Fibroblast of skin of back (primary cell): ENCODE measurements at regions not wholly inside any gene's neighbourhood (a gene's known extent, or its start where the extent isn't known, plus 50 kb on each side); places are given as distances from the start of the nearest gene placed in this dataset.
A peak's percentile ranks its signal among the peaks of the same experiment; 100 is the strongest.

Experiments used
- DNase-seq: peaks from one replicate; pipeline ENCODE4 v3.0.0-alpha.2; 2013

DNA sequence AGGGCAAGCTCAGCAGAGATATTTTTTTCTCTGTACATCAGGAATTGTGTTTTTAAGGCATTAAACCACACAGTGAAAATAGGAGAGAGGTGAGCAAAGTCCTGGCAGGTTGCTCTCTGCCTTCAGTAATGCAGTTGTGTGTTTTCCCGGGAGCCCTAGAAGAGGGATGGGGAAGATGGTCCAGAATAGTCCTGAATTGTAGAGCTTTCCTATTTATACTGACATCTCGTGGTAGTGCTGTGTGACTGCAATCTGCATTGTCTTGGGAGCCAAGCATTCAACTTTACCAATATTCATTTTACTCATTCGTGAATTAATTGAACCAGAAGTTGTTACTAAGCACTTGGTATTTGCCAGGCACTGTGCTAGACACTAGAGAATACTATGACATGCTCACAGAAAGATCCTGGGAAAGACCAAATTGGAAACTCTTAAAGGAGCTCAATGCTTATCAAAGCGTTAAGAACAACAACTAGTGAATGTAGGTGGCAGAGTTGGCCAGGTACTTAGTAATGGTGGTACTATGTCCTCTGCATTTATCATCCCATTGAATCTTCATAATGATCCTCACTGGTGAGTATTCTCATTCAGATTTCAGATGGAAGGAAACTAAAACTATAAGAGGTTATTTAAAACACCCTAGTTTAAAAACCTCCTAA lies 214.6 kb downstream of the TRIB2 start:
- peak; percentile 70 for DNase-seq

DNA sequence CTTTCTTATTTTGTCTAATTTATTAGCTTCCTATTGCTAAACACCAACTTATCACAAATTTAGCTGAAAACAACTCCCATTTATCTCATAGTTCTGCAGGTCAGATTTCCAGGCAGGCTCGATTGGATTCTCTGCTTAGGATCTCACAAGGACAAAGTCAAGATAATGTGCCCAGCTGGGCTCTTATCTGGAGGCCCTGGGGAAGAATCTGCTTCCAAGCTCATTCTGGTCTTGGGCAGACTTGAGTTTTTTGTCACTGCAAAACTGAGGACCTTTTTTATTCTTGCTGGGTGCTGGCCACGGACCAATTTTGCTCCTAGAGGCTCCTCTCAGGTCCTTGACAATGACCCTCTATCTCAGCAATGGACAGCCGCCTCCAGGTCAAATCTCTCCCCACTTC lies 215.5 kb downstream of the TRIB2 start:
- no peak for DNase-seq

DNA sequence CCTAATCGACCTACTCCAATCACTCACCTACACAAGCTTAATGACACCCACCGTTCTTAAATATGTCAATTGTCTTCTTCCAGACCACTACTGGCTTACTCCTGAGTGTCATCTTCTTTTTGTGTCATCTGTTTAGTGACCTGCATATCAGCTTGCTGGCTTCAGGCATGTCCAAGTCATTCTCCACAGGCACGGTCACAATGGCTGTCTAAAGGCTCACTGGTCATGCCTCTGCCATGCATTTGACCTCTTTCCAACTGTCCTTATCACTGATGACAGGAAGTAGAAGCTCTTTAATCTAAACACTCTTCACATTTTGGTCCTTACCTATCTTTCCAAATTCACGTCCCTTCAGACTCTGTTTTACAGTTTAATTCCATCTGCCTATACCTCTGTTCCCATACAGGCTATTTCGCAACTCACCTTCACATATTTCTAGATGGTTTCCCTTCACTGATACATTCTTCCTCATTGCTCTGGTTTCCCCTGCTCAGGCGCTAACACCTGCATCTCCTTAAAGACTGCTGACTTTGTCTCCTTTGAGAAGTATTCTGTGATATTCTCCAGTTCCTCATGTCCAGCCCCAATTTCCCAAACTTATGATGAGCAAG lies 217.5 kb downstream of the TRIB2 start:
- no peak for DNase-seq

DNA sequence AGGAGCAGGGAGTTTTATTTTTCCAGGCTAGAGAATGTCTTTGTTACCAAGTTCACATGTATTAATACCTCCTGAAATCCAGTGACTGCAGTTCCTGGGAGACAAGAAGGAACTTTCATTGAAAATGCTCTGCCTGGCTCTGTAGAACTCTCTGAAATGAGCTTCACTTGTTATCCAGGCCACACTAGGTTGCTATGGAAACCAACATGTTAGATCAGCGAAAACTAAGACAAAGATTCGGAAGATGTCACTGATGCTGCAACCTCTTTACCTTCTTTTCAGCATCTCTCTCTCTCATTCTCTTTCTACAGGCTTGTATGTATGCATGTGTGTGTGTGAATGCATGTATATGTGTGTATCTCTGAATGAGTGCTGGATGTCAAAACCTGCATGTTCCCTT lies 218.5 kb downstream of the TRIB2 start:
- no peak for DNase-seq

DNA sequence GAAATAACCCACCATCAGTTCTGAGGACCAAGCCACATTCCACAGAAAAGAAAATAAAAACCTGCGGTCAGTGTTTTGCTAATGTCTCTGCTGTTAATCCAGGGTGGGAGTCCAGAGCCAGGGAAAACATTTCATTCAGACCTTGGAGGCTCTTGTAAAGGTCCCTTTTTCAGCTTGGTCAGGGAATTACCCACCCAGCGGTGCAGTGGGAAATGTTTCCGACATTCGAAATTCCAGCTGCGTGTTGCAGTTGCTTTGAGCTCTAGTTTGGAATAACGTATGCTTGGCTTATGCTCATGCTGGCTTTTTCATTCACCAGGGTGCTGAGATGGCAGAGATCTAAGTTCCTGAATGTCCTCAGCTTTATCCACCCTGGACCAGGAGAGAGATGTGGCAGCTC lies 219.1 kb downstream of the TRIB2 start:
- peak; percentile 25 for DNase-seq

DNA sequence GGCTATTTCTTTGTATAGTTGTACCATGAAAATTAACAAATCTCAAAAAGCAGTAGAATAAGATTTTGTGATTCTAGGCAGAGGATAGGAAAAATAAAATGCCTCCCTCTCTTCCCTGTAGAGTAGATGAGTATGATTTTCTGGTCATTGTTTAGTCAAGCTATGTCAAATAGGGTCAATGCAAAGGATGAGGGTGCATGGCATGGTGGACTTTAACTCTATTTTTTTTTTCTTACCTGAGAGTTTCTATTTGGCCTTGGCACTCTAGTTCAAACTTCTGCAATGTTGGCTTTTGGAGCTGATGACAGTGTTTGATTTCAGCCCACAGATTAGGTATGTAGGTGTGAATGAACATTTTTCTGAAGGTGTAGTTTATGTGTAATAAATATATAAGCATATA lies 224.5 kb downstream of the TRIB2 start:
- no peak for DNase-seq

DNA sequence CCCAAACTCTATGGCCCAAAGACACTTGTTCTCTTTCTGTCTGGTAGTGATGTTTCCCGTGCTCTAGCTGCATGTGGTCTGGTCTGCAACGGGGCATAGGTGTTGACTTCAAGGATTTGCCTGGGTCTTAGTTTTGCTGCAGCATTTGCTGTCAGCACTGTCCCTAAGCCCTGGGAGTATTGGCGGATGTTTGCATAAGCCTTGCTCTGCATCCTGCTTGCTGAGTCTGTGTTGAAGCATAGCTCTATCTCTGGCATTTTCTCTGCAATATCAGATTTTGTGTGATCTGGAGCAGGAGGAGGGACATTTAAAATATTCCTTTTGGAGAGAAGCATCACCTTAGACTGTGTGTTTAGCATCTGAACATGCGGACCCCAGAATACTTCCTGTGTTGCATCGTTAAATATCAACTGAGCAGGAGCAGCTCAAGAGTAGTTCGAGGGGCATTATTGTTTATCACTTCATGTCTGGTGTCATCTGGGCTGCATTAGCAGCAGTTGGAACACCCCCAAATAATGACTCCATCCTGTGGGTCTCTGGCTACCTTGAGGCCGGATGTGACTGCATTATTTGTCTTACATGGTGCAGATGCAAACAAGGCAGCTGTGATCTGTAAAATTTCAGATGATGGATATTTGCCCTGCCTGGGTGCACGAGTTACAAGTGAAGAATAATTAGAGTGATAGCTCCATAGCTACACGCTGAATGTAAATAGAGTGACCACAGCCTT lies 231.7 kb downstream of the TRIB2 start:
- peak; percentile 62 for DNase-seq

DNA sequence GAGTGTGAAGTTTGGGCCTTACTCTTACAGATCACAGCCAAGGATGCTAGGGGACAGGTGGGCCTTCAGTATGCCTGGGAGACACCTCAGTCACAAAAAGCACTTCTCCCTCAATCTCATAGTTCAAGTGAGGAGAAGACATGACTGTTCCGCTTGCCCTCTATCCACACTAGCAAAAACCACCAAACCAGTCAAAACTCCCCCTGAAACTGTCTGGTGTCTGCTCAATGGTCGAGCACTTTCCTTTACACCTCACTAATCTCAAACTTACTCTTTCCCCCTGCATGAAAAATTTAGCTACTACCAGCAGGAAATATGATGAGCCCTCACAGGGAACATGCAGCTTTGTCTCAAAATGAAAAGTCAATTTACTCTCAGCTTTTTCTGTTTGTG lies 232.2 kb downstream of the TRIB2 start:
- DNase-seq = no peak

DNA sequence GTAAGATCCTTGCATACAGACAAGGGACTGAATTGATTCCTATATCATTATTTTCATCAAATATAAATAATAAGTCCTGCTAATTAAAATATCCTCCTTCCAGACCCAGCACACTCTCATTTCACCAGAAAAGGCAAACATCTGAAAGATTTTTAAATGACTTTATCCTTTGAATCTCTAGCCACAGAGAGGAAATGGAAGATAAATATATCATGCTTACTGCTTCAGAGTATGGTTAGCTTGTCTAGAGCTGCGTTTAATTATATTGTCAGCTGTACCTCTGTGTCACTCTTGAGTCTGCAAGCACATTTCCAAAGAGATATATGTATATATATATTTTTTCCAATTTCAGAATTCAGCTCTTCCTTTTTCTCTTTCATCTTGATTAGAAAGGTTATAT lies 232.7 kb downstream of the TRIB2 start:
- no peak for DNase-seq

DNA sequence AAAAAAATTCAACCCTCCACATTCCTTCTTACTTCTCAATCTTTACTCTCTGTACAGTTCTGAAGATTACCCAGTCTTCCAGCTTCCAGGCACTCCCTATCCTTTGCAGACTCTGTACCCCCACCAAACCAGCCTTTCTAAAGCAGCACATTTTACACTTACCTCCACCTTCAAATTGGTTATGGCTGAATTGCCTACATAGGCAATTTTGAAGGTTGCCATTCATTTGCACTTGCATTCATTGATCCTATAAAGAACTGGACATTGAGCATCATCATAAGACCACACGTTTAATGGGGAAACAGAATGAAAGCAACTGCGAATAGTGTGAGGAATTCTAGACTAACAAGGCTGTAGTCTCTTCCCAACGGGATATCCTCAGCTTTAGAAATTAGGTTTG lies 233.4 kb downstream of the TRIB2 start:
- DNase-seq = no peak

DNA sequence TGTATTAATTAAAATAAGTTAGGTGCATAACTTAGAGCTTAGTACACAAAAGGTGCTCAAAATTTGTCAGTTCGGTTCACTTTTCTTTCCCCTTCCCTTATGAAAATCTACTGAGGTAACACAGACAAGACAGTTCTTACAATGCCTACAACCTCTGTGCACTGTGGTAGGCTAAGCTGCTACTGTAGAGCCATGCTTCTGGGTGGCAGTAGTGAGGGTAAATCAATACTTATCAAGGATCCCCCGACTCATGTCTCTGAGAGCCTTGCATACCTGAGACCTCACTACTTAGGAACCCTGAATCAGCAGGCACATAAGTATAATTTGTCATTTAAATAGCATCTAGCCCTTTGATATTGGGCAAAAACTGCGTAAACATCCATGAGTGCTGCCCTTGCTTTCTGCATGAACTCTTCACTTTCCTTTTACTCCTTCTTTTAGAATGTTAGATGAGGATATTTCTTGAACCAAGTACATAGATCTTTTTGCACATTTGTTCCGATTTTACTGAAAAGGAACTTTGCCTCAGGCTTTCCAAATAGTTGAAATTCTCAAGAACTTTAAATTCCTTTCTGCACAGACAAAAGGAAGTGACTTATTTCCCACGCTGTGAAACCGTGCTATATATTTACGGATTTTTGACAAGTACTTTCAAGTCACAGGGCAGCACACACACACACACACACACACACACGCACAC lies 234.4 kb downstream of the TRIB2 start:
- peak; percentile 89 for DNase-seq

DNA sequence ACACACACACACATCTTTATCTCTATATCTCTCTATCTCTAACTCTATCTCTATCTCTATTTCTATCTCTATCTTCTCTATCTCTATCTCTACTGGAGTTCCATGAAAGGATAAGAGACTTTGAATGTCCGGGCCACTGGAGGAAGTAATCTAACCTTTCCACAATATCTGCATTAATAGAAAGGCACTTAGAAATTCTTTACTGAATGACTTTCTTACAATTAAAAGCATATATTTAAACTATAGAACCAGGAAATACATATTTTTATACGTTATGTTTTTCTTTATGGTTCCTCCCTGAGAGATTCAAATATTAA lies 234.9 kb downstream of the TRIB2 start:
- DNase-seq = no peak

DNA sequence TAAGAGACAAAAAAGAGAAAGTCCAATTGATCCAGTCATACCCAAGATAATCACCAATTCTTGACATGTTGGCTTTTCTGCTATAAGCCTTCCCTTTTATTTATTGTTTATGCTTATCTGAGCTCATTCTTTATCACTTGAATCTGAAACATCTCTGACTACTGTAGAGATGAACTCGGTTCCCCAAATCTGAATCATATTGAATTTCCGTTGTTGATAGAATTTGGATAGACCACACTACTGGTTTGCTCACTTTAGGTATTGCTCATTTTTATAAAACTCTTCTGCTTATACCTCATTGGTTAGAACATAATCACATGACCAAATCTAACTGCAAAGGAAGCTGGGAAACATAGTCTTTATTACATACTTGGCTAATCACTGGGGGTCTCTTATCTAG lies 236.9 kb downstream of the TRIB2 start:
- no peak for DNase-seq

DNA sequence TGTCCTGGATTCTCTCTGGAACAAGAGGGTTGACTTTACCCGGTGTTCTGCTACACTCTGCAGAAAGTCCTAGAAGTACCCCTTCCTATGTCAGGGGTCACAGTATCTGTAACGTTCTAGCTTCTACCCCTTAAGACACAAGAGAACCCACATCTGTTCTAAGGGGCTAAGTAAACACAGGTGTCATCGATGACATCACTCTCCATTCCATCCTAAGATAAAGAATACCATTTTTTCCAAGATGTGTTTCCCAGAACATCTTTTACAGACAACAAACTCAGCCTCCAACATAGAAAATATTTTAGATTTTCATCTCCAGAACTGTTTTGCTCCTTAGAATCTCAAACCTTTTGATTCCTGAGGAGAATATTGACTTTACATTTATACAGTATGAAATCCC lies 239.1 kb downstream of the TRIB2 start:
- DNase-seq = no peak

DNA sequence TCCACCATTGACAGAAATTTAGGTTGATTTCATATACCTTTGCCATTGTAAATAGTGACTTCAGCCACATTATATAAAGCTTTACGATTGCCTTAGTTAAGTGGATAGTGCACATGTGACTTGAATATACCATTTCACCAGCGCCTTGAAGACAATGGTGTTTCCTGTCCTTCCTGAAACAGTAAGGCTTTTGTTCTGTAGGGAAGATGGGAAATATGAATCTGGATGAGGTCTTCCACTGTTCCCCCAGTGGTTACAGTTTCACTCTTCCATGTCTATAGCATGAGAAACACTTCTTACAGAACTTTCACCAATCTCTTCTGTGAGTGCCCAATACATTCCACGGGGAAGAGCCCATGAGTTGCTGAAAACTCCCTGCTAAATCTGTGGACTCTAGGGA lies 240.5 kb downstream of the TRIB2 start:
- no peak for DNase-seq

DNA sequence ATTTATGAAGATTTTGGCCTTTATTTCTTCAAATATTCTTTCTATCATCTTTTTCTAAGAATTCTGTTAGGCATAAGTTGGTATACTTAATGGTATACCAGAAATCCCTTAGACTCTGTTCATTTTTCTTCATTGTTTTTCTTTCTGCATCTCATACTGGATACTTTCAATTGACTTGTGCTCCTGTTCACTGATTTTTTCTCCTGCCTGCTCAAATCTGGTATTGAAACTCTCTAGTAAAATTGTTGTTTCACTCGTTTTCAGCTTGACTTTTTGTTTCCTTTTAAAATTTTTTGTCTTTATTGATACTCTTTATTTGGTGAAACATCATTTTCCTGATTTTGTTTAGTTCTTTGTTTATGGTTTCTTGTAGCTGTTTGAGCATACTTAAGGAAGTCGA lies 243.2 kb downstream of the TRIB2 start:
- DNase-seq = no peak

DNA sequence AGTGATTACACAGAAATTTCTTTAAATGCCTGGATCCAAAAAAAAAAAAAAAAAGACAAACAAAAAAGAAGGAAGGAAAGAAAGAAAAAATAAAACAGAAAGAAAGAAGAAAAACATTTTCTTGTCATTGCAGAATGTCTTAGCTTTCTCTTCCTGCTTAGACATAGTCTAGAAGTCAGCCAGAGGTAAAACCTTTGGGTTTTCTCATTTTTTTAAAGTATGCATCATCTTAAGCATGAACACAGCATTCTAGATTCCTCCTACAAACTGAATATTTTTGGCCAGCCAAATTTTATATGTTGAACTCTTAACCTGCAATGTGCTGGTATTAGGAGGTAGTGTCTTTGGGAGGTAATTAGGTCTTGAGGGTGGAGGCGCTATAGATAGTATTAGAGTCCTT lies 243.9 kb downstream of the TRIB2 start:
- no peak for DNase-seq

DNA sequence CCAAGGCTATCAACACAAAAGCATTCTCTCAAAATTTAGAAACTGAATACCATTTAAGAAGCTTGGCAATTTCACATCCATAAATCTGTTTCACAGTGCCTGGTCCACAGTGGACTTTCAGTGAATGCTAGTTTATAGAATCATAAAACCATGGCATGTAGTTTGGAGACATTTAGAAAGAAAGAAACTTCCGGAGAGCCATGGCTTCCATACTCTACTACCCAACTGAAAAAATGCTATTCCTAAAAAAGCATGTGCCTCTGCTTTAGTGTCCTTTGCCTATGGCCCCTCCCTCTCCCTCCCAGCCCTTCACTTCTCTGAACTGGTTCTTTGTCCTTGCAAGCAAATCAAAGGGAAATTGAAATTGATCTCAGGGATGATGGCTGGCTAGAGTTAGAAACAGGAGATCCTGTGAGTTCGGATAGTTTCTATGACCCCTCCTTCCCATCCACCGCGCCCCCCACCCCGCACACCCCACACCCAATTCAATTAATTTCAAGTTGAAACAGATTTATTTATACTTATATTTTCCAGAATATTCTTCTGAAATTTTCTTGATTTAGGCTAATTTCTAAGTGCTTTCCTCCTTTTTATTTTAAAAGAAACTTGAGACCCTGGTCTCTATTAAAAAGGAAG lies 248.3 kb downstream of the TRIB2 start:
- no peak for DNase-seq

DNA sequence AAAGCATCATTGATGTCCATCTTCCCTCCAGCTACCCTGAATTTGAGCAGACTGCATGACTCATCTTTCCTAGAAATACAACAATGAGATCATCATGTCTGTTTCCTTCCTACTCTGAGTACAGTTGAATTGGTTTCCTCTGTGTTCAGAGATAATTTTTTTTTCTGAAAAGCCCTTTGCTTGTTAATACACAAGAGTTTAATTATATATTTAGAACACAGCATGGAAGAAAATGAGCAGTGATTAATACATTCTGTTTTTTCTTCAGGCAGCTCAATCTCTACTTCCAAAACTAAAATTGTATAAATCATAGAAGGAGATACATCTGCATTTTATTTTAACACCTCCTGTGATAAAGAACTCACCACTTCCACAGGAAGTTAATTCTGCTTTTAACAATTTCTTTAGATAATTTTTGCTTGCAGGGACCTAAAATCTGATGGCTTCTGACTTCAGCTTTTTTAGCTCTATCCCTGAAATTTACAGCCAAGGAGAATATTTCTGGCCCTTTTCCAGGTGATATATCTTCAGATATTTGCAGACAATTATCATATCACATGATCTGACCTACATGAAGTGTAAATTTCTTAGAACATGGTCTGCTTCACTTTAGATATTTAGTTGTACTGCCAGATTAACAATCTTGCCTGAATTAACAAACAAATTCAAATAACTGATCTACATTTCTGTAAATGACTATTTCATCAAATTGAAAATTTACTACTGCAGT lies 249.0 kb downstream of the TRIB2 start:
- peak; percentile 81 for DNase-seq

DNA sequence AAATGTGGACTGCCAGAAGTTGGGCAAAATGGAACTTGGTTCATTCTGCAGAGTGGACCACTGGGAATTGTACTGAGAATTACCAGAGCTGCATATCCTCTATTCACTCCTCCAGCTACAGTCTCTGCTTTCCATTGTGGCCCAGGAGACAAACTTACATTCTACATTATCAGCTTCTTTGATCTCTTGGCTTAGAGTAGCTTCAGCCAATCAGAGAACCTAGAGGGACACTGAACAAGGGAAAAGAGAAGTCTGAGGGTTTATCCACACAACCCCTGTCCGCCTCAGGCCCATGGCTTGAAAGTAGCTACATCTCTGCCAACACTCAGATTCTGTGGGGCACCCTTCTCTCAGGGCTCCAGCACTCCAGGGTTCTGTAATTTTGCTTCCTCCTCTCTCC lies 251.1 kb downstream of the TRIB2 start:
- no peak for DNase-seq

DNA sequence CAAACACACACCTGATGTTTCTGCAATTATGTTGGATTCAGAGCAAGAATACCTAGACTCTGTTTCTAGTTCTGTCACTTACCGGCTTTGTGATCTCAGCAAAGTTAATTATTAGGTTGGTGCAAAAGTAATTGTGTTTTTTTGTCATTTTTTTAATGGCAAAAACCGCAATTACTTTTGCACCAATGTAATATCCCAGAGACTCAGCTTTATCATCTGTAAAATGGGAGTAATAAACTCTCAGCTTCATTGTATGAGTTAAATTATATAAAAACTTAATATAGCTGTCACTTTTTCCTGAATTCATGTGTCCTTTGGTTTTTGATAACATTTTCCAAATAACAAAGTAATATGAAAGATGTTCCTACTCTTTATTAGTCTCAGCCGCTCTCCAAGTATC lies 251.7 kb downstream of the TRIB2 start:
- no peak for DNase-seq

DNA sequence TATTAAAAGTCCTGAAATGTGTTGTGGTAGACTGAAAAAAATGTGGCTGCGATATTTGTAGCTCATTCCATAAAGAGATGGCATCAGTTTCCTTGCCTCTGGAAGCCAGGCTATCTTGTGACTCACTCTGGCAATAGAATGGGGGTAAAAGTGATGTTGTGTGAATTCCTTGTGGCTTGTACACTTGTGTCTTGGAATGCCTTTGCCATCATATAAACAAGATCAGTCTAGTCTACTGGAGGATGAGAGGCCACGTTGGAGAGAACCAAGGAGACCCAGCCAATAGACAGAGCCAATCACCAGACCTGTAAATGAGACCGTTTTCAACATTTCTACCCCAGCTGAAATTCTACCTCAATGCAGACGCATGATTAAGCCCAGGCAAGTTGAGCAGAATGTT lies 254.1 kb downstream of the TRIB2 start:
- peak; percentile 88 for DNase-seq
